Upper lobe of left lung (tissue), 4 donors: ENCODE measurements at regions not wholly inside any gene's neighbourhood (a gene's known extent, or its start where the extent isn't known, plus 50 kb on each side); places are given as distances from the start of the nearest gene placed in this dataset.

Source experiments
- CTCF ChIP-seq, 6 experiments: fragments of 450-650 bp in 4 of 6; fragments of 200-600 bp in 2 of 6; sonication (generic) in 2 of 6; IDR thresholded peaks; one replicate each; pipeline ENCODE4 v1.5.1; 2016 to 2019; ENCODE audit warnings: antibody characterized with exemption in 6 of 6
- POLR2A ChIP-seq, 4 donors: fragments of 450-650 bp; IDR thresholded peaks; one replicate each; pipeline ENCODE4 v1.5.1; 2016 to 2017; ENCODE audit warnings: antibody characterized with exemption in 4 of 4, mild to moderate bottlenecking in 2 of 4
- POLR2AphosphoS5 ChIP-seq, 2 donors: sonication (generic); formaldehyde crosslinking; IDR thresholded peaks; one replicate each; pipeline ENCODE4 v1.5.1; 2017; ENCODE audit warnings: antibody characterized with exemption in 2 of 2

GRCh38 chr10:89095701-89096391, 105.2 kb downstream of the FAS start:
- TF ChIP-seq POLR2AphosphoS5 (IDR thresholded peaks at IDR 0.05), result no peak
- TF ChIP-seq CTCF (IDR thresholded peaks at IDR 0.05), result no peak
- no peak for TF ChIP-seq POLR2A (IDR thresholded peaks at IDR 0.05)
